NCI-H446 treated with DMSO at 0.1 percent for 48 hours (cell line): ENCODE measurements at regions not wholly inside any gene's neighbourhood (a gene's known extent, or its start where the extent isn't known, plus 50 kb on each side); places are given as distances from the start of the nearest gene placed in this dataset.

Experiments
- DNase-seq: peaks from one replicate; lab custom pipeline; 2025; lab: John Stamatoyannopoulos, UW

- DNase-seq = peak; percentile 4
These were observed 353.6 kb upstream of the RPS6KA3 start for GRCh38 chrX:20620306-20620705.

GRCh38 chrX:20609916-20610415 is 343.3 kb upstream of the RPS6KA3 start:
- DNase-seq = no peak

- peak; percentile 4 for DNase-seq
These were observed 340.1 kb upstream of the RPS6KA3 start for GRCh38 chrX:20606831-20607230.

GRCh38 chrX:20596856-20597255 is 330.1 kb upstream of the RPS6KA3 start:
- no peak for DNase-seq

- DNase-seq = no peak
These were observed 329.3 kb upstream of the RPS6KA3 start for GRCh38 chrX:20595928-20596575.

GRCh38 chrX:20594985-20595384 is 328.3 kb upstream of the RPS6KA3 start:
- DNase-seq = no peak

- DNase-seq = no peak
These were observed 327.1 kb upstream of the RPS6KA3 start for GRCh38 chrX:20593836-20594235.

- DNase-seq = no peak
These were observed 326.7 kb upstream of the RPS6KA3 start for GRCh38 chrX:20593402-20593801.

- no peak for DNase-seq
These were observed 324.5 kb upstream of the RPS6KA3 start for GRCh38 chrX:20591246-20591645.

GRCh38 chrX:20585782-20586181 is 319.1 kb upstream of the RPS6KA3 start:
- DNase-seq = no peak

- DNase-seq = no peak
These were observed 304.9 kb upstream of the RPS6KA3 start for GRCh38 chrX:20571611-20572010.

GRCh38 chrX:20567108-20567507 is 300.4 kb upstream of the RPS6KA3 start:
- no peak for DNase-seq

- DNase-seq = peak; percentile 57
These were observed 280.9 kb upstream of the RPS6KA3 start for GRCh38 chrX:20547611-20548051.

GRCh38 chrX:20545538-20545937 is 278.8 kb upstream of the RPS6KA3 start:
- no peak for DNase-seq

- DNase-seq = no peak
These were observed 275.4 kb upstream of the RPS6KA3 start for GRCh38 chrX:20542072-20542471.

GRCh38 chrX:20538974-20539373 is 272.3 kb upstream of the RPS6KA3 start:
- DNase-seq = no peak

- no peak for DNase-seq
These were observed 265.0 kb upstream of the RPS6KA3 start for GRCh38 chrX:20531667-20532066.

- DNase-seq = peak; percentile 30
These were observed 263.8 kb upstream of the RPS6KA3 start for GRCh38 chrX:20530406-20530921.

GRCh38 chrX:20529711-20530110 is 263.0 kb upstream of the RPS6KA3 start:
- DNase-seq = no peak

- DNase-seq = no peak
These were observed 262.6 kb upstream of the RPS6KA3 start for GRCh38 chrX:20529301-20529700.

GRCh38 chrX:20527558-20528011 is 260.9 kb upstream of the RPS6KA3 start:
- peak; percentile 66 for DNase-seq

- DNase-seq = no peak
These were observed 260.3 kb upstream of the RPS6KA3 start for GRCh38 chrX:20527041-20527440.

- DNase-seq = no peak
These were observed 257.1 kb upstream of the RPS6KA3 start for GRCh38 chrX:20523626-20524312.
